Aorta (tissue), 5 donors: ENCODE measurements at regions not wholly inside any gene's neighbourhood (a gene's known extent, or its start where the extent isn't known, plus 50 kb on each side); places are given as distances from the start of the nearest gene placed in this dataset.

ENCODE experiments used
- ATAC-seq: fragments of 200-7000 bp; cut with Tn5 transposase; one replicate; pipeline ENCODE4 v1.9.1; 2022; ENCODE audit warnings: moderate library complexity; ENCODE audit not compliant: low FRiP score
- DNase-seq, 2 donors: peaks; one replicate each; pipeline ENCODE4 v3.0.0-alpha.2; 2020
- H3K27ac ChIP-seq, 2 donors: one replicate each; pipeline ENCODE4 v1.5.1; 2013; ENCODE audit warnings: low read length in 2 of 2, mild to moderate bottlenecking in 2 of 2, moderate library complexity in 2 of 2, control low read depth in 1 of 2, inconsistent platforms in 1 of 2, low read depth in 1 of 2
- H3K27me3 ChIP-seq, 2 donors: one replicate each; pipeline ENCODE4 v1.6.1; 2013; ENCODE audit warnings: control low read depth in 1 of 2, low read length in 1 of 2, mild to moderate bottlenecking in 1 of 2, moderate library complexity in 1 of 2; ENCODE audit not compliant: insufficient read depth in 2 of 2, control insufficient read depth in 1 of 2
- H3K36me3 ChIP-seq, 2 donors: one replicate each; pipeline ENCODE4 v1.6.1; 2013; ENCODE audit warnings: control low read depth in 1 of 2, low read length in 1 of 2, mild to moderate bottlenecking in 1 of 2; ENCODE audit not compliant: insufficient read depth in 2 of 2, control insufficient read depth in 1 of 2
- H3K4me1 ChIP-seq, 2 donors: one replicate each; pipeline ENCODE4 v1.6.1; 2013; ENCODE audit warnings: low read length in 2 of 2, control low read depth in 1 of 2, mild to moderate bottlenecking in 1 of 2, moderate library complexity in 1 of 2; ENCODE audit not compliant: insufficient read depth in 2 of 2, control insufficient read depth in 1 of 2
- H3K4me3 ChIP-seq, 2 donors: one replicate each; pipeline ENCODE4 v1.5.1; 2013; ENCODE audit warnings: low read length in 2 of 2, control low read depth in 1 of 2, mild to moderate bottlenecking in 1 of 2
- H3K9me3 ChIP-seq: one replicate; pipeline ENCODE4 v1.6.1; 2013; ENCODE audit warnings: mild to moderate bottlenecking, low read length; ENCODE audit not compliant: control insufficient read depth
- WGBS, 2 donors: extraction: QIAGEN DNeasy Blood & Tissue Kit; methylation state at CpG; one replicate each; pipeline ENCODE4 v1.1.7; 2013; 5-methylcytosine and 5-hydroxymethylcytosine counted together
- intact Hi-C, 2 donors: fragments of 100-400 bp; cut with DNase I; formaldehyde crosslinking; loops; one replicate each; pipeline versions ENCODE4 v1.14.2 to v1.15.0; 2022
- donor health status: healthy with polysubstance abuse.
- donor health status: Bipolar disorder and iron deficiency.
- donor health status: DM: no; HTN: no; CAD: no.
- donor health status: DM: no; HTN: no; CAD: no.
- donor health status: DM: yes; HTN: yes; CAD: no.

DNA sequence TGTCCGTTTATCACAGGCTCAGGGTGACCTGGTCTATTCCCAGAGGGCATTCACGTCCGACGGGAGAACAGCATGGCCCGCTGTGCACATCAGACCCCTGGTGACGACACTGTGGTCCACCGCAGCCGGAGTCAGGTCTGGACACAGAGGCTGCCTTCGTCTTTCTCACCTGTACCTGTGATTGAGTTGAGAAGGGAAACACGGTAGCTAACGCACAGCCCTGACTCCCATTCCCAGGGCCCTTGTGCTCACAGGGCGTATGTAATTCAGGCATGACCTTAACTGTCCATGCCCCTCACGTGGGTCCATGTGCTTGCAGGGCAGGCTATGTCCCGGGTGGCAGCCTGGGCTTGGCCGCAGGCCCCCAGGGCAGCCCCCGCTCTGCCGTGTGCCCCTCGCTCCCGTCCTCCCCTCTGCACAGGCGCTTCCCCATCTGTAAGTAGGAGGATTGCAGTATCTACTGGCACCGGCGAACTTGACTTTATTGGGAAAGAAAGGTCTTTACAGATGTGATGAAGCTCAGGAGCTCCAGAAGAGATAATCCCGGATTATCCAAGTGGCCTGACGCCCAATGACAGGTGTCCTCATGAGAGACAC is 221.3 kb upstream of the TCERG1L start:
- H3K4me1 ChIP-seq: no peaks in the 10 kb centered on the region
- 79 to 84% methylated on average over 24 of the region's 24 CpGs for WGBS, 2 donors
- H3K27ac ChIP-seq: no peak overlapping the region
- H3K4me3 ChIP-seq: no peak overlapping the region
- no peak for DNase-seq
- intact Hi-C loops: no loop called here
- no peaks in the 10 kb centered on the region for H3K9me3 ChIP-seq
- no peak for ATAC-seq
- no peaks in the 10 kb centered on the region for H3K27me3 ChIP-seq
- no peaks in the 10 kb centered on the region for H3K36me3 ChIP-seq

DNA sequence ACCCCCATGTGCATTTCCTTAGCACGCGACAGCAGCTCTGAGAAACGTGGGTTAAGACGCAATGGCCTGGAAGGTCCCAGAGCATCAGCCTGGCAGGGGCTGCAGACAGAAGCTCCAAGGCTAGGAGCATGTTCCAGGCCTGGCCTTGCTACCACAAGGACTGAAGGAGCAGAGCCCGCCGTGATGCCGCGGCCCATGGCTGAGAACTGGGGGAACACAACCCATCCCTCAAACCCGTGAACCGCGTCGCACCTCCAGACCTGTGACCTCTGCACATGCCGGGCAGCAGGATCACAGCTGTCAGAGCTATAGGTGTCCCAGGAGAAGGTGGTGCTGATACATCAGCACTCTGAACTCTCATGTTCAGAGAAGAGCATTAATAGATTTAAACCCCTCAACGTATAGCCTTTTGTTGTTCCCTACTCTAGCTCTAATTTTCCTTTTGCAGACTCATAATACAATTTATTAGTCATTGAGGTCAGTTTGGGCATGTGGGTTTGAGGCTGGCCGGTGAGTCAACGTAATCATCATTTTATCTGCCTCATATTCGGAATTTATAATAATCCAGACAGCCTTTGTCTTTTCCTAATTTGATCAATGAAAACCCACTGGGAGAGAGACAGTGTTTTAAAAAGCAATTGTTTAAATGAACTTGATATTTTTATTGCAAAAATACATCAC is 222.5 kb upstream of the TCERG1L start:
- ATAC-seq: no peak
- Histone ChIP-seq H3K9me3 (no peaks in the 10 kb centered on the region), H3K27ac (no peak overlapping the region), H3K27me3 (no peaks in the 10 kb centered on the region), H3K36me3 (no peaks in the 10 kb centered on the region), H3K4me1 (no peaks in the 10 kb centered on the region), H3K4me3 (no peak overlapping the region)
- DNase-seq: no peak
- intact Hi-C loops: no loop called here
- 67 to 70% methylated on average over 17 of the region's 17 CpGs for WGBS, 2 donors

- H3K36me3 ChIP-seq: no peaks in the 10 kb centered on the region
- H3K4me3 ChIP-seq: no peak overlapping the region
- 75 to 77% methylated on average over 11 of the region's 11 CpGs for WGBS, 2 donors
- DNase-seq: no peak
- no peaks in the 10 kb centered on the region for H3K9me3 ChIP-seq
- H3K4me1 ChIP-seq: no peaks in the 10 kb centered on the region
- no peak for ATAC-seq
- intact Hi-C loops: no loop called here
- no peaks in the 10 kb centered on the region for H3K27me3 ChIP-seq
- H3K27ac ChIP-seq: no peak overlapping the region
Observed at GRCh38 chr10:131534836-131535235, 223.3 kb upstream of the TCERG1L start.

GRCh38 chr10:131536676-131537075 is 225.2 kb upstream of the TCERG1L start:
- Histone ChIP-seq H3K4me1 (no peaks in the 10 kb centered on the region), H3K9me3 (no peaks in the 10 kb centered on the region), H3K36me3 (no peaks in the 10 kb centered on the region), H3K27me3 (no peaks in the 10 kb centered on the region), H3K4me3 (no peak overlapping the region), H3K27ac (no peak overlapping the region)
- ATAC-seq (no peak), DNase-seq (no peak)
- intact Hi-C loops: no loop called here
- WGBS, 2 donors: 80 to 81% methylated on average over 15 of the region's 15 CpGs

GRCh38 chr10:131537281-131537680 is 225.8 kb upstream of the TCERG1L start:
- Histone ChIP-seq H3K36me3 (no peaks in the 10 kb centered on the region), H3K9me3 (no peaks in the 10 kb centered on the region), H3K4me1 (no peaks in the 10 kb centered on the region), H3K27ac (no peak overlapping the region), H3K27me3 (no peaks in the 10 kb centered on the region), H3K4me3 (no peak overlapping the region)
- DNase-seq: no peak
- WGBS, 2 donors: 6 to 7% methylated on average over 1 of the region's 1 CpG
- ATAC-seq: no peak
- intact Hi-C loops: no loop called here

DNA sequence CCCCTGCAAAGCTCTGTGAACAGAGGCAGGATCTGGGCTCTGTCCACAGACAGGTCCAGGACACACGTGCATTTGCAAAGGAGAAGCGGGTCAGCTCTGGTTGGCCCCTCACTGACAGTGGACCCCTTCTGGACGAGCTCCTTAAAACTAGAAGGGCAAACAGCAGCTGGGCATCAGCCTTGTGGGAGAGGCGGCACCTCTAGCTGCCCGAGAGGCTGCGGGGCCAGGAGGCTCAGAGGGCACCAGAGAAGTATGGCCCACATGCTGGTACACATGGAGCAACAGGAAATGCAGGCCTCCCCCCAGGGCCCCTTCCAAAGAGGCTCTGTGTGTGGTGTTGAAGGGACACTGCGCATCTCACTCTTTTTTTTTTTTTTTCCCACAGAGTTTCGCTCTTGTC is 233.0 kb upstream of the TCERG1L start:
- intact Hi-C loops: no loop called here
- no peaks in the 10 kb centered on the region for H3K27me3 ChIP-seq
- DNase-seq (no peak), ATAC-seq (no peak)
- H3K4me1 ChIP-seq: no peaks in the 10 kb centered on the region
- H3K27ac ChIP-seq: no peak overlapping the region
- H3K36me3 ChIP-seq: no peaks in the 10 kb centered on the region
- H3K9me3 ChIP-seq: no peaks in the 10 kb centered on the region
- H3K4me3 ChIP-seq: no peak overlapping the region
- 76 to 77% methylated on average over 8 of the region's 8 CpGs for WGBS, 2 donors

GRCh38 chr10:131546086-131546810 is 234.7 kb upstream of the TCERG1L start:
- no peak for ATAC-seq
- Histone ChIP-seq H3K4me1 (no peaks in the 10 kb centered on the region), H3K9me3 (no peaks in the 10 kb centered on the region), H3K27ac (no peak overlapping the region), H3K4me3 (no peak overlapping the region), H3K36me3 (no peaks in the 10 kb centered on the region), H3K27me3 (no peaks in the 10 kb centered on the region)
- 73 to 75% methylated on average over 13 of the region's 13 CpGs for WGBS, 2 donors
- no peak for DNase-seq
- intact Hi-C loops: no loop called here

DNA sequence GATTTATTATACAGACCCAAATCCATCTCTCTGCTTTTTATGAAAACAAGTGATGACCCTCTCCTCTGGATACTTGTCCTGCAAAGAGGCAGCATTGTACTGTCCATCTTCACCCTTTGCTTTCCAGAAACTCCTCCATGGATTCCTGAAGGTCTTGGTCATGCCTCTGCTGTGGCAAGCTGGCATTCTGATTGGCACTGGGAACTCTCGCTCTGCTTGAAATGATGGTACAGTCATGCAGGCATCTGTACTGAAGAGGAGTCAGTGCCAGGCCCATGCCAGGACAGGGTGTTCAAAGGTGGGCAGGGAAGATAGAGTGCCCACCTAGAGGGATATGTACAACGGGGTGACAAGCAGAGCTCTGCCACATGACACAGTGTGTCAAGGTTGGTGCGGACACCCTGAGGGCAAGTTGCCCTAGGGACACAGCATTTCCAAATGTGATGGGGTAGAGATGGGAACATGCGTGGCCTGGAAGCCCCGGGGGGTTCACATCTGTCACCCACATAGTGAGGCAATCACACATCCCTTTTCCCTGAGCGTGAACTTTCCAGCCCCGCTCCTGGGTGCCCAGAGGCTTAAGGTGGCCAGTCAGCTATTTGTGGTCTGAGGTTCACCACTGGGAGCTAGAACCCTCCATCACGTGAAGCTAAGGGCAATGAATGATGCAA is 235.7 kb upstream of the TCERG1L start:
- no peak overlapping the region for H3K4me3 ChIP-seq
- intact Hi-C loops: no loop called here
- H3K9me3 ChIP-seq: no peaks in the 10 kb centered on the region
- ATAC-seq: no peak
- no peak overlapping the region for H3K27ac ChIP-seq
- H3K27me3 ChIP-seq: no peaks in the 10 kb centered on the region
- H3K36me3 ChIP-seq: no peaks in the 10 kb centered on the region
- 79 to 80% methylated on average over 8 of the region's 8 CpGs for WGBS, 2 donors
- DNase-seq: no peak
- no peaks in the 10 kb centered on the region for H3K4me1 ChIP-seq
